Stimulated activated CD4-positive, alpha-beta T cell treated with anti-CD3 and anti-CD28 coated beads, TNF-alpha, amount 100 ng/mL, for 48 hours (primary cell): ENCODE measurements at regions not wholly inside any gene's neighbourhood (a gene's known extent, or its start where the extent isn't known, plus 50 kb on each side); places are given as distances from the start of the nearest gene placed in this dataset.

Source experiments
- DNase-seq, 3 donors: peaks; one replicate each; pipeline ENCODE4 v3.0.0-alpha.2; 2020; ENCODE audit warnings: low read depth in 3 of 3

DNA sequence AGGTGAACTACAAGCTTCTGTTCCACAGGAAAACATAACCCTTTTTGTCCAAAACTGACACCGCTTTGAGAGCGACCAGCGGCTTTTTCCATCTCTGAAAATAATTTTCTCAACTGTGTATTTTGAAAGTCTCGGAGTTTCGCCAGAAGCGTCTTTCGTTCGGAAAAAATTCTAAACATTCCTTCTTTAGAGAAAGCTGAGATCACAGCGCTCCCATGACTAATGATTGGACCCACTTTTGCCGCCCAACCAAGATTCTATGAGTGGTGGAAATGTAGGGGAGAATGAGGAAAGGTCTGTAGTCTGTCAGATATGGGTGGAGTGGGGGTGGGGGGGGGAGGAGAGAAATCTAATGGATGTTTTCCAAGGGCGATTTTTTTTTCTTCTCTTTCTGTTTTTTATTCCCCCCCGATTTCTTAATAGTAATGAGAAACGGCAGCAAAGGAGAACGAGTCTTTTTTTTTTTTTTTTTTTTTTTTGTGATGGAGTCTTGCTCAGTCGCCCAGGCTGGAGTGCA is 189.3 kb downstream of the TRIM27 start:
- no peak for DNase-seq

DNA sequence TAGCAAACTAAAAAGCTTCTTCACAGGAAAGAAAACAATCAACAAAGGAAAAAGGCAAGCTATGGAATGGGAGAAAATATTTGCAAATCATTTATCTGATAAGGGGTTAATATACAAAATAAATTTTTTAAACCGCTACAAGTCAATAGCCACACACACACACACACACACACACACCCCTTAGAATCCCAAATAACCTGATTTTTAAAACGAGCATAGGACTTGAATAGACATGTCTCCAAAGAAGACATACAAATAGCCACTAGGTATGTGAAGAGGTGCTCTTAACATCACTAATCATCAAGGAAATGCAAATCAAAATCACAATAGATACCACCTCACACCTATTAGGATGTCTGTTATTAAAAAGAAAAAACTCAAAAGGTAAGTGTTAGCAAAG is 187.7 kb downstream of the TRIM27 start:
- no peak for DNase-seq

DNA sequence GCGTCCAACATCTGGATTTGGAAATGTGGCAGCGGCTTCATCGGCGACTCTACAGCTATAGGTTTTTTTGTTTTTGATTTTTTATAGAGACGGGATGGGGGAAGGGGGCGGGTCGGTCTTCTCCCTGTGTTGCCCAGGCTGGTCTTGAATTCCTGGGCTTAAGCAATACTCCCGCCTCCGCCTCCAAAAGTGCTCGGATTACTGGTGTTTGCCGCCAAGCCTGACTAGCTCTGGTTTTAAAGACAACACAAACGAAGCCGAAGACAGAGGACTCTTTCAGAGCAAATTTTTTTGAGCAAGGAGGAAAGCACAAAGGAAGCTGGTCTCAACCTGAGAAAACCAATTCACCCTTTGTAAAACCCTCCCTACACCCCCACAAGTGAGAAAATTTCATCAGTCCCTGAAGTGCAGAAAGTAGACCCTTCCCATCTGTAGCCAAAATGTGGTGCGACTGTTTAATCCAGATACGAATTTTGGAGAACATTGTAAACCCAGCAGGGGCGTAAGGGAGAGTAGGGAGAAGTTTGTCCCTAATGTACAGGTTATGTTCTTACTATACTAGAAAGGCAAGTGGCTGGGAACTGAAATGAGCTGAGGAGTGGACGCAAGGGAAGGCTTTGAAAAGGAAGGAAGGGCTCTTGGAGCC is 185.9 kb downstream of the TRIM27 start:
- DNase-seq: no peak

GRCh38 chr6:28738396-28738765 is 185.4 kb downstream of the TRIM27 start:
- no peak for DNase-seq

GRCh38 chr6:28741363-28741762 is 182.4 kb downstream of the TRIM27 start:
- no peak for DNase-seq

DNA sequence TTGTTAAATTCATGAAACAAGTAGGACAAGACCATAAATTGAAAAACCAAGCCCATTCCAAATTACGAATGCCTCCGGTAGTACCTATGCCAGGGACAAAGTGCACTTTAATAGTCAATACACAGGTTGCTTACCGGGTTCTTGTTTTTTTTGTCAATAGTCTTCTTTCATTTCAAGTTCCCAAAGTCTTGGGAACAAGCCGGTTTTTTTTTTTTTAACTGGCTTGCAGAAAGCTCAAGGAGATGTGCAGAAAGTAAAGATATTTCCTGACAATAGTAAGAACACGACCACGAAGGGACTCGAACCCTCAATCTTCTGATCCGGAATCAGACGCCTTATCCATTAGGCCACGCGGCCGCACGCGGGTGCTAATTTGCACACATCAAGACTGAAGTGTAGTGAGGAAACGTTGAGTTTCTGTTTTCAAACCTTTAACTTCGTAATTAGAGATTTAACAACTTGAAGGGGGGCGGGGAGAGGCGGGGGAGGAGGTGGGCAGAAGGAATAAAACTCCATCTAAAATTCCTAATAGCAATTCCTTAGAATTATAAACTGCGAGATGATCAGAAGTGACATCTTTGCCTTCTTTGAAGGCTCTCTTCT is 181.0 kb downstream of the TRIM27 start:
- no peak for DNase-seq

DNA sequence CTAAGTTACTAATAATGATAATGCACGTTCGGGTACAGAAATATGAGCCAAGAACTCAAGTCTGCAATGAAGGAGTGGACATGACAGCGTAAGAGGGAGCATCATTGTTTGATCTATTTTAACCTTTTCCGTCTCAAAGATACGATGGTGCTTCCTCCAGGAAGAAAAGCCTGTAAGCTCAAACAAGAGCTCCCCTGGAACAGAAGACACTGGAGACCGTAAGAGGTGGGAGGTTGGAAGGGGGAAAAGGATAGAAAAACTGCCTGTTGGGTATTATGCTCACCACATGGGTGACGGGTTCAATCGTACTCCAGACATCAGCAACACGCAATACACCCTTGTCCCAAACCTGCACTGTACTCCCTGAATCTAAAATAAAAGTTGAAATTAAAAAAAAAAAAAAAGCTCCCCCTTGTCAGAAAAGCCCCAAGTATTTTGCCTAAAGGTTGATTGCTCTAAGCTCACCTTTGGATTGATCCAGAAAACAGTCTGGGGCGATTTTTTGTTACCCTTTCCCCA is 180.5 kb downstream of the TRIM27 start:
- DNase-seq: no peak

GRCh38 chr6:28747083-28747630 is 176.6 kb downstream of the TRIM27 start:
- DNase-seq: no peak

DNA sequence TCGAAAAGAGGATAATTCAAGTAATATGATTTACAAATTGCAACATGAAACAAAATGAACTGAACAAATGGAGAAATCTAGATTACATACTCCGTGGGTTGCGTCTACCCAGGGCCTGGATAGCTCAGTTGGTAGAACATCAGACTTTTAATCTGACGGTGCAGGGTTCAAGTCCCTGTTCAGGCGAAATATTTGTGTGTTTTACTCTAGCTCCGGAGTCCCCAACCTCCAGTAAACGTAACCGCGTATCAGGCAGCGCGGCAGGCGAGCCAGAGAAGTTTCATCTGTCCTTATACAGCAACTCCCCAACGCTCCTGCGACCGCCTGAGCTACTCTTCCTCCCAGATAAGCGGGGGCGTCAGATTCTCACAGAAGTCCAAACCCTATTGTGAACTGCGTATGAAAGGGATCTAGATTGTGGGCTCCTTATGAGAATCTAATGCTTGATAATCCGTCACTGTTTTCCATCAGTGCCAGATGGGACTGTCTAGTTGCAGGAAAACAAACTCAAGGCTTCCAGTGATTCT is 176.1 kb downstream of the TRIM27 start:
- DNase-seq: no peak

DNA sequence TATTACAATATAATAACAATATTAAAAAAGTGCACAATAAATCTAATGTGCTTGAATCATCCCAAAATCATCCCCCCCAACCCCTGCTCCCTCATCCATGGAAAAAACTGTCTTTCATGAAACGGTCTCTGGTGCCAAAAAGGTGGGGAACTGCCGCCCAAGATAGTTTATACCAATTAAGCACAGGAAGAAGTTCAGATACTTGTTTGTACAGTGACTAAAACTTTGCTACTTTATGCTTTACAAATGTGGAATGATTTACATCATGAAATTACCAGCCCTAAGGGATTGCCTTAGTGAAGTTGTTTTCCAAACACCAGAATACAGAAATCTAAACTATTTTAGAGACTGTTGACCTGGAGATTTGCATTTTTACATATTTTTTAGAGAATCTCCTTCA is 175.6 kb downstream of the TRIM27 start:
- DNase-seq: no peak

DNA sequence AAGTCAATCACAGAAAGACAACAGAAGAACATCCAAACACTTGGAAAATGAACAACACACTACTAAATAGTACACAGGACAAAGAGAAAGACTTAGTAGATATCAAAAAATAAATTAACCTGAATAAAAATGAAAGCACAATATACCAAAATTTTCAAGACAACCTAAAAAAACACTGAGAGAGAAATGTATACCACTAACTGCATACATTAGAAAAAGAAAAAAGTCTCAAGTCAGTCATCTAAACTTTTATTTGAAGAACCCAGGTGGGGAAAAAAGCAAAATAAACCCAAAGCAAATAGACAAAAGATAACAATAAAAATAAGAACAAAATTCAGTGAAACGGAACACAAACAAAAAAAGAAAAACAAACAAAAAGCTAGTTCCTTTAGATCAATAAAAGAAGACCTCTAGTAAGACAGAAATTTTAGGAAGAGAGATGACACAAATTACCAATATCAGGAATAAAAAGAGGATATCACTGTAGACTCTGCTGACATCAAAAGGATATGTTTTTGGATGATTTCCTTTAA is 172.8 kb downstream of the TRIM27 start:
- DNase-seq: no peak

- no peak for DNase-seq
Observed at GRCh38 chr6:28751514-28751913, 172.3 kb downstream of the TRIM27 start.

- DNase-seq: no peak
Observed at GRCh38 chr6:28751963-28752350, 171.8 kb downstream of the TRIM27 start.

GRCh38 chr6:28757429-28758045 is 166.2 kb downstream of the TRIM27 start:
- DNase-seq: no peak

GRCh38 chr6:28758046-28758817 is 165.6 kb downstream of the TRIM27 start:
- no peak for DNase-seq

DNA sequence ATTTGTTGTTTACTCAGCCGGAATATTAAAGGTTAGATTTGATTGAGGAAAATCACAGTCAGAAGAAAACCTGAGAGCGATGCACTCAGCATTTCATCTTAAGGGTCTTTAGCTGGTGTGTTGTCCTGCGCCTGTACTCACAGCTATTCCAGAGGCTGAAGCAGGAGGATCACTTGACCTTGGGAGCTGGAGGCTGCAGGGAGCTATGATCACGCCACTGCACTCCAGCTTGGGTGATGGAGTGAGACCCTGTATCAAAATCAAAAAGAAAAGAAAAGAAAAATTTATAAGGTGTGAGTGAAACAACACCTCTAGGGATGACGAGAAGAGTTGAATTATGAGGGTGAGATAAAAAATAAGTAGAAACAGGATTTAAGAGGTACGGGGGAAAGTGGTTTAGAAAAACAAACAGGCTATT is 165.0 kb downstream of the TRIM27 start:
- no peak for DNase-seq

GRCh38 chr6:28764014-28764723 is 159.6 kb downstream of the TRIM27 start:
- no peak for DNase-seq

DNA sequence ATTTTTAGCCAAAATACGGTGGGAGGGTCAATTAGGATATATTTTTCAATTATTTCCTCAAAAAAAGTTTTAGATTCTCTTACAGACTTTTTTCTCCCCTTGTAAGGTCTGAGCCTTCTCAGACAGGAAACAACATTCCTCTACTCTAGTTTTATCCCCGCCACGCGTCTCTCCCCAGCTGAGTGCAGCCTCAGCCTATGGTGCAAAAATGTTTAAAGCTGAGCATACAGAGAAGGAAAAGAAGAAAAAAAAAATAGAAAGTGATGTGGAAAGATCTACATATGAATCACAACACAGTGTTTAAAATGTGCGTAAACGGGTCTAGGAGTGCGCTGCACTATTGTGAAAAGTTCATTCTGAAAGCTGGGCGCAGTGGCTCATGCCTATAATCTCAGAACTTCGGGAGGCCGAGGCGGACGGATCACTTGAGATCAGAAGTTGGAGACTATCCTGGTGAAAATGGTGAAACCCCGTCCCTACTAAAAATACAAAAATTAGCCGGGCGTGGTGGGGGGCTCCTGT is 159.0 kb downstream of the TRIM27 start:
- DNase-seq: no peak

DNA sequence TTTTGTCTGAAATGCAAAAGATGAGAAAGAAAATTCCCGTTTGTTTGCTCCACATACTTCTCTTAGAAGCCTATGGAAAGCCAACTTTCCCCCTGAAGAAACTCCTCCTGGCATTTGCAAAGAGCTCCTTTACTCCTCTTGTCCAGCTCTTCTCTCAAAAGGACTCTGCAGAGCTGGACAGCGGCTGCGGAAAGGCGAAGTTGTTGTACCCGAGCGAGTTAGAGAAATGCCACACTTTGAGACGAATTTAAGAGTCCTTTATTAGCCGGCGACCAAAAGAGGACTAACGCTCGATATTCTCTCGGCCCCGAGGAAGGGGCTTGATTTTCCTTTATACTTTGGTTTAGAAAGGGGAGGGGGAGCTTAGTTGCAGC is 157.8 kb downstream of the TRIM27 start:
- DNase-seq: no peak

- DNase-seq: no peak
Observed at GRCh38 chr6:28766426-28766825, 157.4 kb downstream of the TRIM27 start.

- no peak for DNase-seq
Observed at GRCh38 chr6:28767133-28767532, 156.7 kb downstream of the TRIM27 start.
